Suprapubic skin (tissue), 4 donors: ENCODE measurements at regions not wholly inside any gene's neighbourhood (a gene's known extent, or its start where the extent isn't known, plus 50 kb on each side); places are given as distances from the start of the nearest gene placed in this dataset.
"Not testable (repeated sequence)": the region's sequence is repeated elsewhere in the genome, so short reads cannot be mapped to it uniquely, and the experiment has no call there.

Experiments
- DNase-seq, 2 donors: peaks; one replicate each; pipeline ENCODE4 v3.0.0-alpha.2; 2019; ENCODE audit warnings: low spot score in 2 of 2
- H3K27ac ChIP-seq: fragments of 200-600 bp; sonication (generic); one replicate; pipeline ENCODE4 v1.5.1; 2019
- H3K27me3 ChIP-seq: fragments of 200-600 bp; sonication (generic); one replicate; pipeline ENCODE4 v1.5.1; 2019
- H3K36me3 ChIP-seq: fragments of 200-600 bp; sonication (generic); one replicate; pipeline ENCODE4 v1.5.1; 2019
- H3K4me1 ChIP-seq: fragments of 200-600 bp; sonication (generic); one replicate; pipeline ENCODE4 v1.5.1; 2019
- H3K4me3 ChIP-seq: fragments of 200-600 bp; sonication (generic); one replicate; pipeline ENCODE4 v1.5.1; 2019; ENCODE audit warnings: mild to moderate bottlenecking
- H3K9me3 ChIP-seq: fragments of 200-600 bp; sonication (generic); one replicate; pipeline ENCODE4 v1.5.1; 2019
- CTCF ChIP-seq, 2 donors: fragments of 200-600 bp in 1 of 2; fragments of 450-650 bp in 1 of 2; sonication (generic) in 1 of 2; IDR thresholded peaks; one replicate each; pipeline ENCODE4 v1.5.1; 2016 to 2019; ENCODE audit warnings: antibody characterized with exemption in 2 of 2, mild to moderate bottlenecking in 1 of 2, moderate library complexity in 1 of 2
- EP300 ChIP-seq: sonication (generic); formaldehyde crosslinking; IDR thresholded peaks from one replicate; pipeline ENCODE4 v1.6.1; 2017; ENCODE audit warnings: antibody characterized with exemption
- POLR2A ChIP-seq, 2 donors: fragments of 450-650 bp; IDR thresholded peaks; one replicate each; pipeline ENCODE4 v1.6.1; 2017; ENCODE audit warnings: antibody characterized with exemption in 2 of 2, mild to moderate bottlenecking in 2 of 2, moderate library complexity in 2 of 2
- POLR2AphosphoS5 ChIP-seq, 3 donors: sonication (generic); formaldehyde crosslinking; IDR thresholded peaks; one replicate each; pipeline ENCODE4 v1.6.1; 2017; ENCODE audit warnings: antibody characterized with exemption in 3 of 3
- WGBS: methylation state at CpG from one replicate; pipeline ENCODE4 v1.1.5; 2018; 5-methylcytosine and 5-hydroxymethylcytosine counted together

- no peaks in the 10 kb centered on the region for H3K4me1 ChIP-seq
- TF ChIP-seq CTCF (IDR thresholded peaks at IDR 0.05) (no peak), POLR2A (IDR thresholded peaks at IDR 0.05) (no peak), POLR2AphosphoS5 (IDR thresholded peaks at IDR 0.05) (no peak), EP300 (no peak)
- no peak overlapping the region for H3K4me3 ChIP-seq
- WGBS: 73% methylated on average over 3 of the region's 3 CpGs
- H3K27ac ChIP-seq: no peak overlapping the region
- no peaks in the 10 kb centered on the region for H3K27me3 ChIP-seq
- no peak for DNase-seq
- H3K36me3 ChIP-seq: no peaks in the 10 kb centered on the region
- H3K9me3 ChIP-seq: no peaks in the 10 kb centered on the region
Observed at GRCh38 chr9:22815246-22815645, 368.6 kb downstream of the DMRTA1 start.

- TF ChIP-seq POLR2A (IDR thresholded peaks at IDR 0.05) (no peak), CTCF (IDR thresholded peaks at IDR 0.05) (no peak), EP300 (no peak)
- no peak for DNase-seq
- Histone ChIP-seq H3K4me1 (no peaks in the 10 kb centered on the region), H3K27ac (no peak overlapping the region), H3K4me3 (no peak overlapping the region), H3K9me3 (no peaks in the 10 kb centered on the region), H3K27me3 (no peaks in the 10 kb centered on the region), H3K36me3 (no peaks in the 10 kb centered on the region)
Observed at GRCh38 chr9:22817181-22817580, 370.6 kb downstream of the DMRTA1 start.

- no peaks in the 10 kb centered on the region for H3K9me3 ChIP-seq
- no peak for DNase-seq
- TF ChIP-seq EP300 (no peak), POLR2AphosphoS5 (IDR thresholded peaks at IDR 0.05) (no peak), CTCF (IDR thresholded peaks at IDR 0.05) (no peak), POLR2A (IDR thresholded peaks at IDR 0.05) (no peak)
- H3K27ac ChIP-seq: no peak overlapping the region
- H3K4me1 ChIP-seq: no peaks in the 10 kb centered on the region
- H3K27me3 ChIP-seq: no peaks in the 10 kb centered on the region
- H3K4me3 ChIP-seq: no peak overlapping the region
- no peaks in the 10 kb centered on the region for H3K36me3 ChIP-seq
- 73% methylated on average over 1 of the region's 1 CpG for WGBS
Observed at GRCh38 chr9:22829236-22829635, 382.6 kb downstream of the DMRTA1 start.

GRCh38 chr9:22838266-22838665, 391.6 kb downstream of the DMRTA1 start:
- Histone ChIP-seq H3K4me1 (no peaks in the 10 kb centered on the region), H3K27me3 (no peaks in the 10 kb centered on the region), H3K4me3 (no peak overlapping the region), H3K27ac (no peak overlapping the region), H3K36me3 (no peaks in the 10 kb centered on the region), H3K9me3 (no peaks in the 10 kb centered on the region)
- TF ChIP-seq POLR2AphosphoS5 (IDR thresholded peaks at IDR 0.05) (no peak), POLR2A (IDR thresholded peaks at IDR 0.05) (no peak), EP300 (no peak), CTCF (IDR thresholded peaks at IDR 0.05) (no peak)
- 37% methylated on average over 3 of the region's 3 CpGs for WGBS
- no peak for DNase-seq

GRCh38 chr9:22840641-22841040, 394.0 kb downstream of the DMRTA1 start:
- DNase-seq: no peak
- no peaks in the 10 kb centered on the region for H3K27me3 ChIP-seq
- no peak overlapping the region for H3K4me3 ChIP-seq
- H3K27ac ChIP-seq: no peak overlapping the region
- H3K4me1 ChIP-seq: no peaks in the 10 kb centered on the region
- no peaks in the 10 kb centered on the region for H3K36me3 ChIP-seq
- TF ChIP-seq POLR2A (IDR thresholded peaks at IDR 0.05) (no peak), POLR2AphosphoS5 (IDR thresholded peaks at IDR 0.05) (no peak), EP300 (no peak), CTCF (IDR thresholded peaks at IDR 0.05) (no peak)
- peaks cover 1% of the 10 kb centered on the region for H3K9me3 ChIP-seq

GRCh38 chr9:22845243-22845642, 398.6 kb downstream of the DMRTA1 start:
- H3K27me3 ChIP-seq, H3K4me3 ChIP-seq, H3K36me3 ChIP-seq, H3K4me1 ChIP-seq, H3K27ac ChIP-seq, DNase-seq: not testable (repeated sequence)
- H3K9me3 ChIP-seq: peaks cover 28% of the 10 kb centered on the region
- WGBS: 100% methylated on average over 1 of the region's 1 CpG
